Stimulated activated naive CD8-positive, alpha-beta T cell treated with anti-CD3 and anti-CD28 coated beads, Interleukin-15, Interleukin-2, amounts not matched to agents 100 ng/mL and 50 ng/mL, for 24 hours (primary cell): ENCODE measurements at regions not wholly inside any gene's neighbourhood (a gene's known extent, or its start where the extent isn't known, plus 50 kb on each side); places are given as distances from the start of the nearest gene placed in this dataset.

ENCODE experiments used
- H3K27ac Mint-ChIP-seq: one replicate; pipeline ENCODE4 v1.8.0; 2021; ENCODE audit warnings: mild to moderate bottlenecking, mixed read lengths
- H3K27me3 Mint-ChIP-seq: one replicate; pipeline ENCODE4 v1.8.0; 2021; ENCODE audit warnings: mixed read lengths
- H3K36me3 Mint-ChIP-seq: one replicate; pipeline ENCODE4 v1.8.0; 2021; ENCODE audit warnings: low read depth, mixed read lengths
- H3K4me1 Mint-ChIP-seq: one replicate; pipeline ENCODE4 v1.8.0; 2021; ENCODE audit warnings: low read depth, mixed read lengths
- H3K4me3 Mint-ChIP-seq: one replicate; pipeline ENCODE4 v1.8.0; 2021; ENCODE audit warnings: mild to moderate bottlenecking, mixed read lengths
- H3K9me3 Mint-ChIP-seq: one replicate; pipeline ENCODE4 v1.8.0; 2021; ENCODE audit warnings: mixed read lengths

DNA sequence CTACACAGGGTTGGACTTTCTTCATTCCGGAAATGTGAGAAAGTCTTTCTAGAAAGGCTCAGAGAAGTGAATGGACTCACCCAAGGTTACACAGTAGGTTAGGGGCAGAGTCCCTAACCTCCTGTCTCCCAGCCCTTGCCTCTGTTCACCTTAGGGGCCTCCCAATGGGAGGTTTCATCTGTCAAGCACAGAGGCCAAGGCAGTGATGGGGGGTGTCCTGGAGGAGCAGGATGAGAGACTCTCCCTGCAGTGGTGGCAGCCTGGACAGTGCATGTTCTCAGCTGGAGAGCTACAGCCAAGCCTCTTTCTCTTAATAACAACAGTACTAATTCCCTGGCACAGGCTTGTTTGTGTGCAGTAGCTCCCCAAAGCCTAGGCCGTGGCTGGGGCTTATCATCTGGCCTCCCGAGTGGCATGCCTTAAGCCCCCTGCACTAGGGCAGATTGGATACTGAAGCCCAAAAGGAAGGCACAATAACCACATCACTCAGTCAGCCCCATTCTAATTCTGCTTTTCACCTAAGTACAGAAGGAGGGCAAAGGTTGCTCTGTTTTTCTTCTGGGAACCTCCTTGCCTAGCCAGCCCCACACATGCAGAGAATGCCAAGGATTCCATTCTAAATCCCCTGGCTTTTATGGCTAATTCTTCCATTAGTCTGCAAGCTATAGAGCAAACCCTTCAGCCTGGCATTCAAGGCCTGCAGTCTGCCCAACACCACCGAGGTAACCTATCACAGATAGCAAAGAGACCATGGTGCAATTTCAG, 50.2 kb upstream of the XPA start:
- no peak overlapping the region for H3K4me3 Mint-ChIP-seq
- H3K36me3 Mint-ChIP-seq: no peaks in the 10 kb centered on the region
- H3K27ac Mint-ChIP-seq: no peak overlapping the region
- H3K27me3 Mint-ChIP-seq: peaks cover 40% of the 10 kb centered on the region
- H3K9me3 Mint-ChIP-seq: no peaks in the 10 kb centered on the region
- no peaks in the 10 kb centered on the region for H3K4me1 Mint-ChIP-seq

DNA sequence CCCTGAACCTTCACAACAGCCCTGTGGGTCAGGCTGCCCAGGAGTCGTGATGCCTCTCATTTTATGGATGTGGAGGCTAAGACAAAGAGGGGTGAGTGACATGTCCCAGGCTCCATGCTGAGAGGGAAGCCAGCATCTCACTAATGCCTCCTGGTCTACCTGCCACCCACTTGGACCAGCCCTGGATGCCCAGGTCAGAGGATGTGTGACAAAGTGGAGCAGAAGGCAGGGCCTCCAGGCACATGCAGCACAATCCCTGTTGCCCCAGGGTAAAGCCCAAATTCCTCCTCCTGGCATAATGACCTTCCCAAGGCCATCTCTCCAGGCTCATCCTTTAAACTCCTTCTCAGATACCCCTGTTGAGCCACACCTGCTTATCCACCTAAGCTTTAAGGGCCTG, 51.4 kb upstream of the XPA start:
- Mint-ChIP-seq H3K4me3 (no peak overlapping the region), H3K9me3 (no peaks in the 10 kb centered on the region), H3K36me3 (no peaks in the 10 kb centered on the region), H3K27ac (no peak overlapping the region), H3K27me3 (peaks cover 30% of the 10 kb centered on the region), H3K4me1 (no peaks in the 10 kb centered on the region)

DNA sequence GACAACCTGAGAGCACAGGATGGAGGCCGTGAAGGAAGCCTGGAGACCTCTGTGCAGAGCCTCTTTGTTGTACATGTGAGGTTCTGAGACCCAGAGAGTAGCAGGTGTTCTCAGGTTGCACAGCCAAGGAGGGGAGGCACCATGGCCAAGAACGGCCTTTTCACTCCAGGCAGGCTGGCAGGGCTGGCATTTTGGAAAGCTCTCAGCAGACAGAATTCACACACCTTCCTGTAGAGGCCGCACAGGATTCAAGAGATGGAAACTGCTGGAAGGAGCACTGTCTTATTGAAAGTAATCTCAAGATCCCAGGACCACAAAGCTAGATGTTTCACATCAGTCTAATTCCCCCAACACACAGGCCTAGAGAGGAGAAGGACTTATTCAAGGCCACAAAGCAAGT, 52.8 kb upstream of the XPA start:
- H3K4me1 Mint-ChIP-seq: no peaks in the 10 kb centered on the region
- H3K4me3 Mint-ChIP-seq: no peak overlapping the region
- no peaks in the 10 kb centered on the region for H3K9me3 Mint-ChIP-seq
- H3K27me3 Mint-ChIP-seq: peaks cover 19% of the 10 kb centered on the region
- no peak overlapping the region for H3K27ac Mint-ChIP-seq
- no peaks in the 10 kb centered on the region for H3K36me3 Mint-ChIP-seq

DNA sequence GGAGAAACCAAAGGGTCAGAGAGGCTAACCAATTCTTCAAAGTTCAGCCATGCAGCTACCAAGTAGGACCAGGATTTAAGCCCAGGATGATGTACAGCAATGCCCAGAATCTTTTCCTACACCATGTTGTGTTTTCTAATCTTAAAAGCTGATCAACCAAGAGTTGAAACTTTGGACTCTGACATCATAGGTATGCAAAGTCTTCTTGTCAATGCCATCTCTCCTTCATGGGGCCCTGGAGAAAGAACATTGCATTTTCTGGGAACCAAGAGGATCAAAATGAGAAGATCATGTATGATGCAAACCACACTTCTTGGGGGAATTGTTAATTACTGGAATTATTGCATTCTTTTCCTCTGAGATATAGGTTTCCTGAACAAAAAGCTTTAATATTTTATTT, 54.4 kb upstream of the XPA start:
- Mint-ChIP-seq H3K9me3 (no peaks in the 10 kb centered on the region), H3K36me3 (no peaks in the 10 kb centered on the region), H3K4me1 (no peaks in the 10 kb centered on the region), H3K4me3 (no peak overlapping the region), H3K27me3 (peaks cover 10% of the 10 kb centered on the region), H3K27ac (no peak overlapping the region)

DNA sequence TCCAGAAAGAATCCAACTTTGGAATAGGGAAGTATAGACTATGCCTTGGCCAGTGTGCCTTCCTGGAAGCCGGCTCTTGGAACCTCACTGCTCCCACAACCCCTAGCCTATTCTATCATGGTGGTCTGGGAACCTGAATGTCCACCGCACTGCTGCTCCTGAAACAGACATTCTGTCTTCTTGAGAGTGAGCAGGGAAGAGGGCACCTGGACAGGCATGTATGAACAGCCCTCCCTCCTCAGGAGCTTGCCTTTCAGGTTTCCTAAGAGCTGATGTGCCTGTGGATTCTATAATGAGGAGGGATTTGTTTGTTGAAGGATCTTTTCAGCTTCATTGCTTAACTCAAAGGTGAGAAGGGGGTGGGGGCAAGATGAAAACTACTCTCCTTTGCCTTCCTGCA, 55.1 kb upstream of the XPA start:
- Mint-ChIP-seq H3K36me3 (no peaks in the 10 kb centered on the region), H3K4me1 (no peaks in the 10 kb centered on the region), H3K27me3 (peaks cover 4% of the 10 kb centered on the region), H3K4me3 (no peak overlapping the region), H3K27ac (no peak overlapping the region), H3K9me3 (no peaks in the 10 kb centered on the region)

DNA sequence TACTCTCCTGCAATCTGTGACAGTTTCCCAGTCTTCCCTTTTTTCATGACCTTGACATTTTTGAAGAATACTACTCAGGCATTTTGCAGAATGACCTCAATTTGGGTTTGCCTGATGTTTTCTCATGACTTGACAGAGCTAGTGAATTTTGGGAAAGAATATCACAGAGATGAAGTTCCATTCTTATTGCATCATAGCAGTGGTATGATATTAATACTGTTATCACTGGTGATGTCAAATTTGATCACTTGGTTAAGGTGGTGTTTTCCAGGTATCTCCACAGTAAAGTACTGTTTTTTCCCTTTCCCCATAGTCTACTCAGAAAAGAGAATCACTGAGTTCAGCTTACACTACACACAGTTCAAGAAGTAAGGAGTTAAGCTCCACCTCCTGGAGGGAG, 56.2 kb upstream of the XPA start:
- Mint-ChIP-seq H3K27me3 (peaks cover 4% of the 10 kb centered on the region), H3K4me3 (no peak overlapping the region), H3K36me3 (no peaks in the 10 kb centered on the region), H3K9me3 (no peaks in the 10 kb centered on the region), H3K27ac (no peak overlapping the region), H3K4me1 (no peaks in the 10 kb centered on the region)

DNA sequence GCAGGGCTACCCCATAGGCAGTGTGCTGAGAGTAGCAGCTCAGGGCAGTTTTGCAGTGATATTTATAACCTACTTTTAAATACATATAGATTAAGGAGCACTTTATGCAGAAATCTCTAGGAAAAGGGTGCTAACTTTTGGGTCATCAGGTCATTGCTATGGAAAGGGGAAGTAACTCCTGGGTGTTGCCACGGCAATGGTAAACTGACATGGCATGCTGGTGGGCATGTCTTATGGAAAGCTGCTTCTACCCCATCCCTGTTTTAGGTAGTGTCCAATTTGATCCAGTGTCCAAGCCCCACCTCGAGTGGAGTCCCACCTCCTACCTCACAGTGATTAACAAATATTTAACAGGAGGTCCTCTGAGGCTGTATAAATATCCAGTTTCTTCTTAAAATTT, 56.8 kb upstream of the XPA start:
- H3K4me1 Mint-ChIP-seq: no peaks in the 10 kb centered on the region

DNA sequence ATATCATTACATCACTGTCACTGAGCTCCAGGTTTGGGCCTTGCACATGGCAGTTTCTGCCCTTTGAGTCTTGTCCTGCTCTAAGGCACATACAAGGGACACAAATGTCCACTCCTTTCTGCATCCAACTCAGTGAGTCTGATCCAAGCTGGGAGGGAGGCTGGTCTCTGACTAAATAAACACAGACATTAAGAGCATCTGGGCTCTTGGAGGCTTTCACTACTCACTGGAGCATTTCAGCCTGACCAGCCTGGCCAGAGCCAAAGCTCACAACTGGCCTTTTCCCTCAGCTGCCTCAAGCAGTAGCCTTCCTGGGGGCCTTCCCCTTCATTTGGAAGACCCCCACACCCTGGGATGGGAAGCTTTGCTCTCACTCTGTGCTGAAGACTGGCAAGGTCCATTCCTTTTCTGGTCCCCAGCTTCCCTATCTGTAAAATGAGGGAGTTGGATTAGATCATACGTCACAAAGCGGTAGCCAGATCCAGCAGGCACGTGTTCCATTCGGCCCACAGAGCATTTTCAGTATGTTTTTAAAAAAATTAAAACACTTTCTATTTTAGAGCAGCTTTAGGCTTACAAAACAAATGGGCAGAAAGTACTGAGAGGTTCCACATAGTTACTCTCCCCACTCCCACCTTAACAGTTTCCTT, 58.6 kb upstream of the XPA start:
- Mint-ChIP-seq H3K4me1 (no peaks in the 10 kb centered on the region), H3K36me3 (no peaks in the 10 kb centered on the region), H3K27ac (no peak overlapping the region), H3K9me3 (no peaks in the 10 kb centered on the region), H3K4me3 (no peak overlapping the region), H3K27me3 (peaks cover 11% of the 10 kb centered on the region)

More for the DNA sequence above, 56.8 kb upstream of the XPA start:
- H3K4me3 Mint-ChIP-seq: no peak overlapping the region
- no peak overlapping the region for H3K27ac Mint-ChIP-seq
- H3K9me3 Mint-ChIP-seq: no peaks in the 10 kb centered on the region
- H3K27me3 Mint-ChIP-seq: peaks cover 7% of the 10 kb centered on the region
- H3K36me3 Mint-ChIP-seq: no peaks in the 10 kb centered on the region

DNA sequence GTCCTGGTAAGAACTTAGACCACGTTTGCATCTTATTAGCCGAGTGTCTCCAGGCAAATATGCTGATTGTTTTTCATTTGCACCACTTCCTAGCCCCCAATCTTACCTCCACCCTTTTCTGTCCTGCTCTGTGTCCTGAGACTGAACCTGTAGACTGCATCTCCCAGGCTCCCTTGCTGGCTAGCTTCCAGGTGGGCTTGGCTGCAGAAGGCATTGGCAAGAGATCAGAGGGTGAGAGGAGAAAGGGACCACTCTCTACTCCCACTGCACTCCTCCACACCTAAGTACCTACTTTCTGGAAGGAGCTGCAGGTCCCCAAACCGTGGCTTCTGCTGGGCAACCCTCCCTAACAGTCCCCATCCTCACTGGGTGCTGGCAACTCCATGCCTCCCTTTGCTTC, 59.9 kb upstream of the XPA start:
- H3K4me1 Mint-ChIP-seq: no peaks in the 10 kb centered on the region
- H3K4me3 Mint-ChIP-seq: no peak overlapping the region
- peaks cover 23% of the 10 kb centered on the region for H3K27me3 Mint-ChIP-seq
- no peaks in the 10 kb centered on the region for H3K36me3 Mint-ChIP-seq
- no peak overlapping the region for H3K27ac Mint-ChIP-seq
- H3K9me3 Mint-ChIP-seq: no peaks in the 10 kb centered on the region

DNA sequence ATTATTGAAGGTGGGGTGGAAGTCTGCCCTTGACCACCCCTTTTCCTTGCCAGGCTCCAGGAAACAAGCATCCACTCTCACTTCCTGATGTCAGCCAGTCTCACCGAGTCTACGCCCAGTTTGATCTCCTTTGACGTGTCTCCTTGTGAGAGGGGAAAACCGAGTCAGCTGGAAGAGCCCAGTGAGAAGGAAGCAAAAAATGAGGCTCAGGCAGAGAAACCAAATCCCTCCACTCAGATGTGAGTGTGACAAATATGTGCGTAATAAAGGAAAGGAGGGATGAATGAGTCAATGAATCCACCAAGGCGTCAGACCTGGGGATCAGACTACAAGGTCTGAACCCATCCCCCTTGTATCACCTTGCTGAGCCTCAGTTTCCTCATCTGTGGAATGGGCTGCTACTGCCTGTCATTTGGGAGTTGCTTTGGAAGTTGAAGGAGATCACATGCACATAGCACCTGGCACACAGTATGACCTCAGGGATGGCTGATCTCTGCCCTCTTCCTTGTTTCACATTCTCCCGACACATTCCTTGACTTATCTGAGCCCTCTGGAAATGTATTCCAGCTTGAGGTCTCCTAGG, 61.3 kb upstream of the XPA start:
- Mint-ChIP-seq H3K4me3 (no peak overlapping the region), H3K36me3 (no peaks in the 10 kb centered on the region), H3K9me3 (no peaks in the 10 kb centered on the region), H3K27ac (no peak overlapping the region), H3K27me3 (peaks cover 27% of the 10 kb centered on the region), H3K4me1 (no peaks in the 10 kb centered on the region)

DNA sequence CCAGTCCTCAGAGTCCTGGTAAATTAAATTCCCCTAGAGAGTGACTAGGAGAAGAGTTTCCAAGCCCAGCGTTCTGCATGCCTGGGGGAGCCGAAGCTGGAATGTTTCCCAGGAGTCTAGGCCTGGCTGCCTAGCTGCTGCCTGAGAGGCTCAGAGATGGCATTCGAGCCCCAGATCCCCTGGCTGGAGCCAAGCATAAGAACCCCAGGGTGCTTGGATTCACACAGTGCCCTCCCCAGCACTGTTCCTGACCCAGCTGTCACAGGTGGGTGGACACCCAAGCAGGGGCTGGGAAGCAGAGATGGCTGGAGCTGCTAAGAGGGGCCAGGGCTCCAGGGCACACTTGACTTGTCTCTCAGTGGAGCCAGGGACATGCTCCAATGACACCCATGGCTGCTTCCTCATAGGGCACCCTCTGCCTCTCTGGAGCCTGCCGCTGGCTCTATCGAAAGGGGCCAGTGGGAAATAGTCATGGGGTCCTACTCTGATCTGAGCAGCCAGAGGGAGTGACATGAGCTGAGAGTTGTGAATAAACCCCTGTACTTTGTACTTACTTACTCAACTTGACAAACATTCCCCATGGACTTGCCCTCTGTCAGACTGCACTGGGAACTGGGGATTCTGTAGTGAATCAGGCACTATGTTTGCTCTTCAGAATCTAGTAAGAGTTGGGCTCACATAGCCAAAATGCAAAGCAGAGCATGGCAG, 62.6 kb upstream of the XPA start:
- Mint-ChIP-seq H3K4me3 (no peak overlapping the region), H3K27ac (no peak overlapping the region), H3K9me3 (no peaks in the 10 kb centered on the region), H3K36me3 (no peaks in the 10 kb centered on the region), H3K4me1 (no peaks in the 10 kb centered on the region), H3K27me3 (peaks cover 25% of the 10 kb centered on the region)

DNA sequence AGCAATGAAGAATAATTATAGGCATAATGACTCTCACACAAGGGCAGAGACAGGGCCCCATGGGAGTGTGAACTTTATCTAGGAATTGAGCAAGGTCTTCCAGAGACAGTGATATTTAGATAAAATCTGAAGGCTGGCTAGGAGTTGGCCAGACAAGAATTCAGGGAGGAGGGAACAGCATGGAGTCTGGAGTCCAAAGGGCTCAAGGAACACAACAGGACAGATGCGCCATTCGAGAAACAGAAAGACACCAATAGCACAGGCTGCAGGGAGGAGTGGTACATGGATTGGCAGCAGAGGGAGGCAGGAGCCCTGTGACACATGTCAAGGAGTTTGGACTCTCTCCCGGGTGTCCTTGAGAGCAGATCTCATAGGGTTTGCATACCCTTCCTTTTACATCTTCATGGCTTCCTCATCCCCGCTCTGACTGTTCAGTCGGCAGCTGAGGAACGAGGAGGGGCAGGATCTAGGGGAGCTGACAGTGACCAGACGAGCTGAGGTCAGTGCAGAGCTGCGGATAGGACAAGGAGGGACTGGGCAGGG, 64.0 kb upstream of the XPA start:
- Mint-ChIP-seq H3K9me3 (no peaks in the 10 kb centered on the region), H3K4me1 (no peaks in the 10 kb centered on the region), H3K36me3 (no peaks in the 10 kb centered on the region), H3K27ac (no peak overlapping the region), H3K4me3 (no peak overlapping the region), H3K27me3 (peaks cover 25% of the 10 kb centered on the region)

DNA sequence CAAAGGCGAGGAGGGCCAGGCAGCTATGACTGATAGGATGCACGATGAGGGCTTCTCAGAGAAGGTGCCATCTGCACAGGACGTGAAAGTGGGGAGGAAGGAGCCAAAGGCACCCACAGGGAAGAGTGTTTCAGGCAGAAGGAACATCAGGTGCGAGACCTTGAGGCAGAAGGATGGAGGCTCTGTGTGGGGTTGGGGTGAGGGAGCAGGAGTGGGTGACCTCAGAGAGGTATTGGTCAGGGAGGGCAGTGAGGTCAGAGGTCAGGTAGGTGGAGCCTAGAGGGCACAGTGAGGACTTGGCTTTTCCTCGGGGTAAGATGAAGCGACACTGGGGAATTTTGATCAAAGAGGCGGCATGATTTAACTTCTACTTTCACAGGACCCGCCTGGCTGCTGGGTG, 64.7 kb upstream of the XPA start:
- Mint-ChIP-seq H3K27me3 (peaks cover 25% of the 10 kb centered on the region), H3K4me3 (no peak overlapping the region), H3K27ac (no peak overlapping the region), H3K4me1 (no peaks in the 10 kb centered on the region), H3K36me3 (no peaks in the 10 kb centered on the region), H3K9me3 (no peaks in the 10 kb centered on the region)

DNA sequence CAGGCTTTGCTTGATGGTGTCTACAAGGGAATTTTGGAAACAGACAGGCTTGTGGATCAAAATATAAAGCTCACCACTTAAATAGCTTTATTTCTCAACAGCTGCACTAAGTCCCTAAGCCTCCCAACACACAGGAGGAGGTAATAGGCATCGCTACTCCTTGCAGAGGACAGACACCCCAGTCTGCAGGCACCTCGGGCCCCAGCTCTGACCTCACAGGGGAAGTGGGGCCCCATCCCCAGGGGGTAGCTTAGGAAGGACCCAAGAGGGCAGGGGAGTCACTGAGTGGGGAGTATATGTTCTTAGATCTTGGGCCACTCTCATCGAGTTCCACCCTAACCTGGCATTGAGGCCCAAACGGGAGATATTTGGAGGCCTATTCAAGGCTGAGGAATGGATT, 66.7 kb upstream of the XPA start:
- no peaks in the 10 kb centered on the region for H3K36me3 Mint-ChIP-seq
- H3K27ac Mint-ChIP-seq: no peak overlapping the region
- H3K9me3 Mint-ChIP-seq: no peaks in the 10 kb centered on the region
- peaks cover 24% of the 10 kb centered on the region for H3K27me3 Mint-ChIP-seq
- H3K4me1 Mint-ChIP-seq: no peaks in the 10 kb centered on the region
- H3K4me3 Mint-ChIP-seq: no peak overlapping the region

DNA sequence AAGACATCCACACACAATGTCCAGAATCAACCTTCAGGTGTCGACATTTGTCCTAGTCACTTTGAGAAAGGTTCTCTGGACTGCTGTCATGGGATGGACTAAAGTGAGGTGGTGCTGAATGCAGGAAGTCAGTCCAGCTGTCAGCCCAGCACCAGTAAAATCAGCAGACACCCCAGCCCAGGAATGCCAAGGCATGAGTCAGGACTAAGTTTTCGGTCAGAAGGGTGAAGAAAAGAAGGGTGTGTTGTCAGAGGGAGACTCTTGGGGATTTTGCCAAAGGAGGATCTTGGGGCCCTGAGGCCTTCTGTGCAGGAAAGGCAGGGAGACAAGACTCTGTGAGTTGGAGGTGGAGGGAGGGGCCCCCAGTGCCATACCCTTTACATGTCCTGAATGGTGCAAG, 69.0 kb upstream of the XPA start:
- Mint-ChIP-seq H3K4me1 (no peaks in the 10 kb centered on the region), H3K27ac (no peak overlapping the region), H3K27me3 (peaks cover 29% of the 10 kb centered on the region), H3K4me3 (no peak overlapping the region), H3K36me3 (no peaks in the 10 kb centered on the region), H3K9me3 (no peaks in the 10 kb centered on the region)
